K562 (cell line): ENCODE measurements at regions not wholly inside any gene's neighbourhood (a gene's known extent, or its start where the extent isn't known, plus 50 kb on each side); places are given as distances from the start of the nearest gene placed in this dataset.
A peak's percentile ranks its signal among the peaks of the same experiment; 100 is the strongest.

Experiments
- ATAC-seq: fragments of 200-7000 bp; cut with Tn5 transposase; 3 replicates; pipeline ENCODE4 v1.9.1; 2020; ENCODE audit warnings: moderate library complexity
- BruUV-seq: library from RNA; stranded (reverse); fragments of 400-500 nt; replicated peaks from 2 replicates; lab custom pipeline; 2021; lab: Mats Ljungman, UMichigan
- CTCF ChIA-PET: fragments of 300-600 bp; formaldehyde crosslinking; extraction: SDS; loops from one replicate; lab custom pipeline; 2021; ENCODE audit warnings: low intra/inter-chr PET ratio; lab: Yijun Ruan, JAX
- POLR2A ChIA-PET: fragments of 300-600, 350-650 bp; sonication (Branson Sonifier 250); formaldehyde crosslinking; extraction: SDS; loops from one replicate; lab custom pipeline; 2021; ENCODE audit warnings: antibody characterized with exemption, inconsistent platforms; lab: Yijun Ruan, JAX
- DNase-seq, 4 experiments: peaks; one replicate each; pipeline versions ENCODE4 v3.0.0 to v3.0.0-alpha.2; 2011 to 2018; ENCODE audit warnings: low spot score in 3 of 4, mixed read lengths in 3 of 4; ENCODE audit errors: extremely low read depth in 1 of 4
- FAIRE-seq: peaks from 2 replicates; lab custom pipeline; 2011; peaks lifted over from hg19 to GRCh38; lab: Jason Lieb, UNC
- H2AFZ ChIP-seq: 2 replicates; pipeline ENCODE4 v1.6.0; 2011; ENCODE audit warnings: low read depth, low read length, control low read depth, inconsistent platforms
- H3K27ac ChIP-seq: fragments of 200-600 bp; 3 replicates; pipeline ENCODE4 v1.8.0; 2011; ENCODE audit warnings: low read depth, mild to moderate bottlenecking, control low read depth, inconsistent platforms, low read length, moderate library complexity, mixed read lengths; ENCODE audit errors: extremely low read depth
- H3K27me3 ChIP-seq, 2 experiments: fragments of 300-600 bp in 1 of 2; 2 replicates in 1 of 2; 3 replicates in 1 of 2; pipeline versions ENCODE4 v1.6.0 to v1.8.0; 2011; ENCODE audit warnings: inconsistent platforms in 2 of 2, low read length in 2 of 2, mild to moderate bottlenecking in 1 of 2, mixed read lengths in 1 of 2, moderate library complexity in 1 of 2; ENCODE audit not compliant: control insufficient read depth in 2 of 2, insufficient read depth in 2 of 2
- H3K36me3 ChIP-seq: fragments of 300-600 bp; 3 replicates; pipeline ENCODE4 v1.8.0; 2011; ENCODE audit warnings: mild to moderate bottlenecking, low read length, inconsistent platforms; ENCODE audit not compliant: control insufficient read depth, insufficient read depth
- H3K4me1 ChIP-seq, 2 experiments: fragments of 200-600 bp in 1 of 2; replicated peaks in 1 of 2; 2 replicates in 1 of 2; 3 replicates in 1 of 2; pipeline versions ENCODE4 v1.5.1 to v1.8.0; 2011; ENCODE audit warnings: inconsistent platforms in 2 of 2, low read length in 2 of 2, mild to moderate bottlenecking in 1 of 2, mixed read lengths in 1 of 2, moderate library complexity in 1 of 2; ENCODE audit not compliant: control insufficient read depth in 2 of 2, insufficient read depth in 2 of 2
- H3K4me2 ChIP-seq: 2 replicates; pipeline ENCODE4 v1.6.1; 2011; ENCODE audit warnings: low read length, control low read depth, inconsistent platforms, mixed read lengths; ENCODE audit not compliant: insufficient read depth
- H3K4me3 ChIP-seq: fragments of 200-600 bp; sonication (generic), shearing (Covaris generic); 2 replicates; pipeline ENCODE4 v1.5.1; 2016; ENCODE audit warnings: control low read depth, inconsistent platforms
- H3K79me2 ChIP-seq: fragments of 200-600 bp; 3 replicates; pipeline ENCODE4 v1.8.0; 2011; ENCODE audit warnings: low read length, inconsistent platforms; ENCODE audit not compliant: control insufficient read depth, insufficient read depth
- H3K9ac ChIP-seq, 2 experiments: 2 replicates each; pipeline versions ENCODE4 v1.6.0 to v1.6.1; 2011; ENCODE audit warnings: low read depth in 2 of 2, low read length in 2 of 2, control low read depth in 1 of 2, inconsistent platforms in 1 of 2, mild to moderate bottlenecking in 1 of 2, mixed read lengths in 1 of 2; ENCODE audit not compliant: insufficient read depth in 1 of 2
- H3K9me1 ChIP-seq: one replicate; pipeline ENCODE4 v1.6.0; 2011; ENCODE audit warnings: inconsistent platforms, mild to moderate bottlenecking, low read length, moderate library complexity; ENCODE audit not compliant: control insufficient read depth, insufficient read depth
- H3K9me3 ChIP-seq: replicated peaks from 2 replicates; pipeline ENCODE4 v1.5.1; 2011; ENCODE audit warnings: low read depth, low read length, inconsistent platforms; ENCODE audit not compliant: control insufficient read depth, insufficient read depth
- H4K20me1 ChIP-seq: replicated peaks from 2 replicates; pipeline ENCODE4 v1.6.1; 2011; ENCODE audit warnings: low read length, inconsistent platforms, mixed read lengths; ENCODE audit not compliant: control insufficient read depth, insufficient read depth
- C11orf30 ChIP-seq: fragments of 450-650 bp; IDR thresholded peaks from 2 replicates; pipeline ENCODE4 v1.6.1; 2016; ENCODE audit warnings: low read depth, mild to moderate bottlenecking
- CBFA2T3 ChIP-seq: fragments of 450-650 bp; IDR thresholded peaks from 2 replicates; pipeline ENCODE4 v1.6.1; 2017
- ERF ChIP-seq: fragments of 450-650 bp; formaldehyde crosslinking; IDR thresholded peaks from 2 replicates; pipeline ENCODE4 v1.4.0; 2020; ENCODE audit warnings: mild to moderate bottlenecking, mixed read lengths
- HEY1 ChIP-seq: fragments of 250-450 bp; sonication (Bioruptor Pico); IDR thresholded peaks from 2 replicates; pipeline ENCODE4 v1.5.0; 2020; ENCODE audit warnings: mild to moderate bottlenecking, moderate library complexity, borderline replicate concordance
- IRF2 ChIP-seq: sonication (generic); formaldehyde crosslinking; IDR thresholded peaks from 2 replicates; pipeline ENCODE4 v1.8.1; 2022; ENCODE audit warnings: mild to moderate bottlenecking, missing genetic modification reagents
- KAT8 ChIP-seq: fragments of 450-650 bp; IDR thresholded peaks from 2 replicates; pipeline ENCODE4 v1.6.1; 2016; ENCODE audit warnings: low read depth, mild to moderate bottlenecking
- MAFK ChIP-seq: IDR thresholded peaks from 2 replicates; pipeline ENCODE4 v1.6.1; 2011; ENCODE audit warnings: low read length, improper control_type of control experiment
- WGBS: fragments of 100-300 bp; shearing (Covaris generic); methylation state at CpG from one replicate; pipeline ENCODE4 v1.1.6; 2016; ENCODE audit warnings: low coverage, mixed read lengths; ENCODE audit not compliant: insufficient coverage; ENCODE audit errors: missing lambda C conversion rate; 5-methylcytosine and 5-hydroxymethylcytosine counted together
- in situ Hi-C: fragments of 300-500 bp; cut with MboI; formaldehyde crosslinking; loops from 4 replicates; pipeline ENCODE4 v1.15.0; 2018; ENCODE audit warnings: inconsistent platforms, mixed read lengths
- intact Hi-C: fragments of 100-400 bp; cut with micrococcal nuclease; formaldehyde crosslinking; loops from 2 replicates; pipeline ENCODE4 v1.14.2; 2022
- TF ChIP-seq, protein P1 (sequence below): sonication (generic); formaldehyde crosslinking; IDR thresholded peaks from 2 replicates; pipeline ENCODE4 v1.9.0; 2022; ENCODE audit warnings: mild to moderate bottlenecking, missing genetic modification reagents
- TF ChIP-seq, protein P2 (sequence below): fragments of 450-650 bp; conservative IDR thresholded peaks from 2 replicates; pipeline ENCODE4 v1.6.1; 2016; ENCODE audit warnings: missing genetic modification characterization, low read depth, mild to moderate bottlenecking, missing compliant biosample characterization, moderate library complexity
- TF ChIP-seq, protein P3 (sequence below): fragments of 250-450 bp; sonication (Bioruptor Pico); IDR thresholded peaks from 2 replicates; pipeline ENCODE4 v1.8.0; 2022; ENCODE audit warnings: inconsistent platforms, mild to moderate bottlenecking, moderate library complexity, borderline replicate concordance

DNA sequence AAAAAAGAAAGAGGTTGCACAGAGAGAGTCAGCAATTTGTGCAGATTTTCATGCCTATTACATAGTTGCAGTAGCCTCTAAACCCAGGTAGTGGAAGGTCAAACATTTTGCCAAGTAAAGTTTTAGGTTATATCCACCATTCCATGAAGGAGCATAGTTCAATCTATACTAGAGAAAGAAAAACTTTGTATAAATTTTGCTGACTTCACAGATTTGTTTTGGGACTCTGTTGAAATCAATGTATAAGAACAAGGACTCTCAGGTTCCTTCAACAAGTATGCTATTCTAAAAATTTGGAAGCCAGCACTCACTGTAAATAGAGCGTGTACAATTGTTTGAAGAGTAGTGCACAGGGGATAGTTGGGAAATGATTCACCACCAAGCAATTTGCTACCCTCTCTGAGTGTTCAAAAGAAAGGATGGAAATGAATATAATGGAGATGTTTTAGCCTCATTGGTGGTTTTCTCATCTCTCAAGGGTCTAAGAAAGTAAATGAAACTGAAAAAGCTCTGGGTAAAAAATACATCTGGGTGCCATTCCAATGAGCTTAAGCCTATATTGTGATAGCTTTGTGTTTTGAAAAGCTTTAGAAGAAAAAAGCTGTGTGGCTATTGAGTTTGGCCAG lies 508.4 kb upstream of the LUZP2 start:
- no peak overlapping the region for H3K4me2 ChIP-seq
- intact Hi-C loops (no loop called here), in situ Hi-C loops (no loop called here)
- ChIA-PET CTCF (no interaction called here), POLR2A (no interaction called here)
- DNase-seq: no peak
- H2AFZ ChIP-seq: no peak overlapping the region
- no peaks in the 10 kb centered on the region for H3K9me3 ChIP-seq
- H3K36me3 ChIP-seq: no peaks in the 10 kb centered on the region
- no peaks in the 10 kb centered on the region for H3K27me3 ChIP-seq
- no peak overlapping the region for H3K9ac ChIP-seq
- no peak overlapping the region for H3K27ac ChIP-seq
- H3K4me3 ChIP-seq: no peak overlapping the region
- 0% methylated on average over 1 of the region's 1 CpG for WGBS
- ATAC-seq: no peak
- no peaks in the 10 kb centered on the region for H4K20me1 ChIP-seq
- H3K4me1 ChIP-seq: no peaks in the 10 kb centered on the region
- no peak for FAIRE-seq
- H3K9me1 ChIP-seq: no peaks in the 10 kb centered on the region
- BruUV-seq: no TSS peak
- no peaks in the 10 kb centered on the region for H3K79me2 ChIP-seq
- TF ChIP-seq IRF2 (CRISPR knock-in tag) (no peak), KAT8 (no peak), MAFK (peak; percentile 75), C11orf30 (peak; percentile 31; the same call in 1 of the 2 replicates), ERF (no peak), HEY1 (no peak), CBFA2T3 (no peak)
- TF ChIP-seq, protein P1, sequence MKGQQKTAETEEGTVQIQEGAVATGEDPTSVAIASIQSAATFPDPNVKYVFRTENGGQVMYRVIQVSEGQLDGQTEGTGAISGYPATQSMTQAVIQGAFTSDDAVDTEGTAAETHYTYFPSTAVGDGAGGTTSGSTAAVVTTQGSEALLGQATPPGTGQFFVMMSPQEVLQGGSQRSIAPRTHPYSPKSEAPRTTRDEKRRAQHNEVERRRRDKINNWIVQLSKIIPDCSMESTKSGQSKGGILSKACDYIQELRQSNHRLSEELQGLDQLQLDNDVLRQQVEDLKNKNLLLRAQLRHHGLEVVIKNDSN: no peak
- TF ChIP-seq, protein P2, sequence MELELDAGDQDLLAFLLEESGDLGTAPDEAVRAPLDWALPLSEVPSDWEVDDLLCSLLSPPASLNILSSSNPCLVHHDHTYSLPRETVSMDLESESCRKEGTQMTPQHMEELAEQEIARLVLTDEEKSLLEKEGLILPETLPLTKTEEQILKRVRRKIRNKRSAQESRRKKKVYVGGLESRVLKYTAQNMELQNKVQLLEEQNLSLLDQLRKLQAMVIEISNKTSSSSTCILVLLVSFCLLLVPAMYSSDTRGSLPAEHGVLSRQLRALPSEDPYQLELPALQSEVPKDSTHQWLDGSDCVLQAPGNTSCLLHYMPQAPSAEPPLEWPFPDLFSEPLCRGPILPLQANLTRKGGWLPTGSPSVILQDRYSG (tag): no peak
- TF ChIP-seq, protein P3, sequence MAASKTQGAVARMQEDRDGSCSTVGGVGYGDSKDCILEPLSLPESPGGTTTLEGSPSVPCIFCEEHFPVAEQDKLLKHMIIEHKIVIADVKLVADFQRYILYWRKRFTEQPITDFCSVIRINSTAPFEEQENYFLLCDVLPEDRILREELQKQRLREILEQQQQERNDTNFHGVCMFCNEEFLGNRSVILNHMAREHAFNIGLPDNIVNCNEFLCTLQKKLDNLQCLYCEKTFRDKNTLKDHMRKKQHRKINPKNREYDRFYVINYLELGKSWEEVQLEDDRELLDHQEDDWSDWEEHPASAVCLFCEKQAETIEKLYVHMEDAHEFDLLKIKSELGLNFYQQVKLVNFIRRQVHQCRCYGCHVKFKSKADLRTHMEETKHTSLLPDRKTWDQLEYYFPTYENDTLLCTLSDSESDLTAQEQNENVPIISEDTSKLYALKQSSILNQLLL (CRISPR knock-in tag): no peak
